GM12878 (cell line): ENCODE measurements at regions not wholly inside any gene's neighbourhood (a gene's known extent, or its start where the extent isn't known, plus 50 kb on each side); places are given as distances from the start of the nearest gene placed in this dataset.

Source experiments
- FOS ChIP-seq: IDR thresholded peaks from 3 replicates; pipeline ENCODE4 v1.6.1; 2011; ENCODE audit warnings: borderline replicate concordance; ENCODE audit not compliant: insufficient read length; ENCODE audit errors: extremely low read depth
- MEF2A ChIP-seq: IDR thresholded peaks from 2 replicates; pipeline ENCODE4 v1.6.1; 2011; ENCODE audit warnings: low read depth, mild to moderate bottlenecking, low read length, moderate library complexity; ENCODE audit not compliant: insufficient read depth
- NRF1 ChIP-seq: conservative IDR thresholded peaks from 2 replicates; pipeline ENCODE4 v1.6.1; 2011; ENCODE audit warnings: mild to moderate bottlenecking, low read depth, low read length, improper control_type of control experiment
- ZNF207 ChIP-seq: fragments of 450-650 bp; IDR thresholded peaks from 2 replicates; pipeline ENCODE4 v1.6.1; 2014; ENCODE audit warnings: antibody characterized with exemption, mild to moderate bottlenecking, borderline replicate concordance

DNA sequence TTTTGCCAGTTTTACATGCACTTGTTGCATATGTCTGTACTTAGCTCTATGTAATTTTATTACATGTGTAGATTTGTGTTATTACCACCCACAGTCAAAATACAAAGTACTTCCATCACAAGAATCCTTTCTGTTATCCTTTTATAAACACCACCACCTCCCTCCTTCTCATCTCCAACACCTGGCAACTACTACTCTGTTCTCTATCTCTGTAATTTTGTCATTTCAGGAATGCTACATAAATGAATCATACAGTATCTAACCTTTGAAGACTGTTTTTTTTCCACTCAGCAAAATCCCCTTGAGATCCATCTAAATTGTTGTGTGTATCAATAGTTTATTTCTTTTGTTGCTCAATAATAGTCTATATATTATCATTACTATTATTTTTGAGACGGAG lies 64.5 kb upstream of the COP1 start (continued):
- TF ChIP-seq MEF2A (no peak), NRF1 (no peak), FOS (no peak), ZNF207 (no peak)
